ENCODE measurements at regions not wholly inside any gene's neighbourhood (a gene's known extent, or its start where the extent isn't known, plus 50 kb on each side); places are given as distances from the start of the nearest gene placed in this dataset.

DNA sequence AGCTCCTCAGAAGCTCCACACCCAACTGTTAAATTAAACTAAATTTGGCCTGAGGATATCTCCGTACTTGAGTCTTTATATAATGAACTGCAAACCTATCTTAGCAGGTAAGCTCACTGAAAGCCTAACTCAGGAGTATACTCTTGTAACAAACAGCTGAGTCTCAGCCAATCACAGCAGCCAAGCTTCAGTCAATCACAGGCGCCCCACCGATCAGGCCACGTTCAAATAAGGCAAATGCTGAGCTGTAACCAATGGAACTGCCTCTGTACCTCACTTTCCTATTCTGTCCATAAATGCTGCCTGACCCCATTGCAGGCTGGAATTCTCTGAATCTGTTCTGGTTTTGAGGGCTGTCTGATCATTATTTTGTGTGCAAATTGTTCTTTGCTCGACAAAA, 93.0 kb upstream of the CES5A start:
- Histone ChIP-seq H3K27me3 (replicated peaks in 1 of 2; ENCODE audit: control insufficient read depth in 2 of 2, insufficient read depth in 2 of 2, low read length in 1 of 2) (peaks cover 0 to 2% of the 10 kb centered on the region in 2 experiments; a peak in 1 of 4 replicates), H4K20me1 (ENCODE audit: control insufficient read depth, insufficient read depth) (no peaks in the 10 kb centered on the region), H2AFZ (ENCODE audit: control insufficient read depth, low read depth, low read length) (no peak overlapping the region), H3K9ac (ENCODE audit: control insufficient read depth, insufficient read depth, low read length) (no peak overlapping the region), H3K36me3 (ENCODE audit: control insufficient read depth in 2 of 2, insufficient read depth in 2 of 2, low read length in 1 of 2) (no peaks in the 10 kb centered on the region), H3K4me1 (ENCODE audit: control insufficient read depth, insufficient read depth, low read length) (no peaks in the 10 kb centered on the region), H3K4me3 (no peak overlapping the region), H3K27ac (ENCODE audit: control insufficient read depth, insufficient read depth) (no peak overlapping the region), H3K4me2 (ENCODE audit: control insufficient read depth, insufficient read depth) (no peak overlapping the region), H3K9me3 (replicated peaks; ENCODE audit: control insufficient read depth, insufficient read depth, low read length) (no peaks in the 10 kb centered on the region), H3K79me2 (ENCODE audit: control insufficient read depth, insufficient read depth, low read length) (no peaks in the 10 kb centered on the region)
- DNase-seq (ENCODE audit: low read depth, low spot score), result no peak
- 32% methylated on average over 5 of the region's 5 CpGs for WGBS (ENCODE audit: insufficient coverage, insufficient replicate concordance, low lambda C conversion rate, missing lambda C conversion rate)
- RAD21 ChIA-PET (ENCODE audit: unreplicated experiment), result no interaction called here
- CTCF ChIA-PET, result interaction anchor here (0.6 to 1.1 kb wide), 2 partner anchors 22 to 711 kb away, joined by 3 read pairs; no protein-coding TSS in a partner anchor
- no peak for FAIRE-seq
- BruUV-seq (replicated peaks), result no TSS peak
- ATAC-seq, result no peak
- in situ Hi-C loops (cut with MboI), result no loop called here
- SMC1A ChIA-PET (ENCODE audit: uncharacterized antibody, unreplicated experiment), result interaction anchor here (0.8 kb wide), 1 partner anchor 25 kb away, joined by 3 read pairs; no protein-coding TSS in a partner anchor
- intact Hi-C loops (cut with micrococcal nuclease; ENCODE audit: unreplicated experiment), result no loop called here
- POLR2A ChIA-PET, result no interaction called here
- TF ChIP-seq NR2C1 (IDR thresholded peaks at IDR 0.05), result no peak
- TF ChIP-seq CHD1 (IDR thresholded peaks at IDR 0.05; ENCODE audit: low read depth, low read length), result no peak
- TF ChIP-seq, protein P1, sequence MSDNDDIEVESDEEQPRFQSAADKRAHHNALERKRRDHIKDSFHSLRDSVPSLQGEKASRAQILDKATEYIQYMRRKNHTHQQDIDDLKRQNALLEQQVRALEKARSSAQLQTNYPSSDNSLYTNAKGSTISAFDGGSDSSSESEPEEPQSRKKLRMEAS (IDR thresholded peaks at IDR 0.05; ENCODE audit: low read depth, low read length), result no peak
- no peak for TF ChIP-seq BACH1 (IDR thresholded peaks at IDR 0.05; ENCODE audit: borderline replicate concordance)
- TF ChIP-seq YBX1 (IDR thresholded peaks at IDR 0.05), result no peak
- no peak for TF ChIP-seq JUND (IDR thresholded peaks at IDR 0.05; ENCODE audit: low read depth, low read length)
- no peak for TF ChIP-seq FOXM1 (IDR thresholded peaks at IDR 0.05; ENCODE audit: low read depth, low read length)
- TF ChIP-seq, protein P2, sequence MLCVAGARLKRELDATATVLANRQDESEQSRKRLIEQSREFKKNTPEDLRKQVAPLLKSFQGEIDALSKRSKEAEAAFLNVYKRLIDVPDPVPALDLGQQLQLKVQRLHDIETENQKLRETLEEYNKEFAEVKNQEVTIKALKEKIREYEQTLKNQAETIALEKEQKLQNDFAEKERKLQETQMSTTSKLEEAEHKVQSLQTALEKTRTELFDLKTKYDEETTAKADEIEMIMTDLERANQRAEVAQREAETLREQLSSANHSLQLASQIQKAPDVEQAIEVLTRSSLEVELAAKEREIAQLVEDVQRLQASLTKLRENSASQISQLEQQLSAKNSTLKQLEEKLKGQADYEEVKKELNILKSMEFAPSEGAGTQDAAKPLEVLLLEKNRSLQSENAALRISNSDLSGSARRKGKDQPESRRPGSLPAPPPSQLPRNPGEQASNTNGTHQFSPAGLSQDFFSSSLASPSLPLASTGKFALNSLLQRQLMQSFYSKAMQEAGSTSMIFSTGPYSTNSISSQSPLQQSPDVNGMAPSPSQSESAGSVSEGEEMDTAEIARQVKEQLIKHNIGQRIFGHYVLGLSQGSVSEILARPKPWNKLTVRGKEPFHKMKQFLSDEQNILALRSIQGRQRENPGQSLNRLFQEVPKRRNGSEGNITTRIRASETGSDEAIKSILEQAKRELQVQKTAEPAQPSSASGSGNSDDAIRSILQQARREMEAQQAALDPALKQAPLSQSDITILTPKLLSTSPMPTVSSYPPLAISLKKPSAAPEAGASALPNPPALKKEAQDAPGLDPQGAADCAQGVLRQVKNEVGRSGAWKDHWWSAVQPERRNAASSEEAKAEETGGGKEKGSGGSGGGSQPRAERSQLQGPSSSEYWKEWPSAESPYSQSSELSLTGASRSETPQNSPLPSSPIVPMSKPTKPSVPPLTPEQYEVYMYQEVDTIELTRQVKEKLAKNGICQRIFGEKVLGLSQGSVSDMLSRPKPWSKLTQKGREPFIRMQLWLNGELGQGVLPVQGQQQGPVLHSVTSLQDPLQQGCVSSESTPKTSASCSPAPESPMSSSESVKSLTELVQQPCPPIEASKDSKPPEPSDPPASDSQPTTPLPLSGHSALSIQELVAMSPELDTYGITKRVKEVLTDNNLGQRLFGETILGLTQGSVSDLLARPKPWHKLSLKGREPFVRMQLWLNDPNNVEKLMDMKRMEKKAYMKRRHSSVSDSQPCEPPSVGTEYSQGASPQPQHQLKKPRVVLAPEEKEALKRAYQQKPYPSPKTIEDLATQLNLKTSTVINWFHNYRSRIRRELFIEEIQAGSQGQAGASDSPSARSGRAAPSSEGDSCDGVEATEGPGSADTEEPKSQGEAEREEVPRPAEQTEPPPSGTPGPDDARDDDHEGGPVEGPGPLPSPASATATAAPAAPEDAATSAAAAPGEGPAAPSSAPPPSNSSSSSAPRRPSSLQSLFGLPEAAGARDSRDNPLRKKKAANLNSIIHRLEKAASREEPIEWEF (IDR thresholded peaks at IDR 0.05; ENCODE audit: insufficient replicate concordance, low read depth, low read length), result no peak
- no peak for TF ChIP-seq TBL1XR1 (IDR thresholded peaks at IDR 0.05; ENCODE audit: low read depth, low read length)

Measured in GM12878 (cell line).